H1 (cell line): ENCODE measurements at regions not wholly inside any gene's neighbourhood (a gene's known extent, or its start where the extent isn't known, plus 50 kb on each side); places are given as distances from the start of the nearest gene placed in this dataset.

Experiments used
- CTCF ChIA-PET: fragments of 300-600 bp; sonication (Branson Sonifier 250); formaldehyde crosslinking; loops from one replicate; lab custom pipeline; 2021; ENCODE audit not compliant: partially characterized antibody; lab: Charles Lee
- POLR2A ChIA-PET: fragments of 300-600 bp; sonication (Branson Sonifier 250); formaldehyde crosslinking; loops from one replicate; lab custom pipeline; 2021; ENCODE audit warnings: inconsistent platforms; ENCODE audit not compliant: partially characterized antibody; lab: Charles Lee
- DNase-seq, 2 experiments: peaks; one replicate each; pipeline versions ENCODE4 v3.0.0 to v3.0.0-alpha.2; 2010 to 2022; ENCODE audit warnings: low spot score in 2 of 2, low read depth in 1 of 2, mixed read lengths in 1 of 2
- FAIRE-seq: peaks from 2 replicates; lab custom pipeline; 2011; peaks lifted over from hg19 to GRCh38; lab: Jason Lieb, UNC
- H2AFZ ChIP-seq: 2 replicates; pipeline ENCODE4 v1.8.1; 2012; ENCODE audit warnings: low read length, inconsistent platforms
- H2AK5ac ChIP-seq: 2 replicates; pipeline ENCODE4 v1.6.1; 2013; ENCODE audit warnings: low read depth, low read length
- H2BK120ac ChIP-seq: replicated peaks from 2 replicates; pipeline ENCODE3; 2013; ENCODE audit warnings: low read depth, low read length, inconsistent platforms
- H2BK12ac ChIP-seq: 2 replicates; pipeline ENCODE4 v1.6.1; 2013; ENCODE audit warnings: low read depth, low read length
- H2BK15ac ChIP-seq: 2 replicates; pipeline ENCODE4 v1.6.1; 2013; ENCODE audit warnings: low read length
- H2BK20ac ChIP-seq: 2 replicates; pipeline ENCODE4 v1.6.1; 2013; ENCODE audit warnings: low read length
- H2BK5ac ChIP-seq: 2 replicates; pipeline ENCODE4 v1.6.1; 2013; ENCODE audit warnings: low read depth, low read length
- H3K14ac ChIP-seq: 2 replicates; pipeline ENCODE4 v1.6.1; 2013; ENCODE audit warnings: inconsistent platforms; ENCODE audit not compliant: insufficient read length
- H3K18ac ChIP-seq: 2 replicates; pipeline ENCODE4 v1.6.1; 2013; ENCODE audit warnings: low read length; ENCODE audit errors: extremely low read depth
- H3K23ac ChIP-seq: 2 replicates; pipeline ENCODE4 v1.6.1; 2013; ENCODE audit warnings: inconsistent platforms; ENCODE audit not compliant: insufficient read length
- H3K23me2 ChIP-seq: 2 replicates; pipeline ENCODE4 v1.6.1; 2013; ENCODE audit warnings: low read depth, low read length
- H3K27ac ChIP-seq: 2 replicates; pipeline ENCODE4 v1.6.1; 2011; ENCODE audit warnings: low read depth, low read length, inconsistent platforms
- H3K27me3 ChIP-seq, 4 experiments: replicated peaks in 1 of 4; 1 replicate in 1 of 4; 2 replicates in 3 of 4; pipeline versions ENCODE4 v1.6.1 to v1.8.1; 2011 to 2013; ENCODE audit warnings: low read length in 3 of 4, mild to moderate bottlenecking in 3 of 4, inconsistent platforms in 2 of 4, mixed read lengths in 2 of 4, moderate library complexity in 1 of 4; ENCODE audit not compliant: control insufficient read depth in 3 of 4, insufficient read depth in 3 of 4; ENCODE audit errors: extremely low read depth in 1 of 4
- H3K36me3 ChIP-seq, 4 experiments: 2 replicates each; pipeline versions ENCODE4 v1.6.1 to v1.8.1; 2011 to 2013; ENCODE audit warnings: mild to moderate bottlenecking in 4 of 4, low read length in 3 of 4, moderate library complexity in 2 of 4, control low read depth in 1 of 4, inconsistent platforms in 1 of 4; ENCODE audit not compliant: insufficient read depth in 4 of 4, control insufficient read depth in 2 of 4
- H3K4ac ChIP-seq: replicated peaks from 2 replicates; pipeline ENCODE3; 2013; ENCODE audit warnings: low read length, low read depth, mixed read lengths, inconsistent platforms; ENCODE audit not compliant: insufficient read length
- H3K4me1 ChIP-seq, 4 experiments: replicated peaks in 1 of 4; 1 replicate in 1 of 4; 2 replicates in 3 of 4; pipeline versions ENCODE4 v1.6.1 to v1.8.1; 2011 to 2013; ENCODE audit warnings: low read length in 3 of 4, inconsistent platforms in 2 of 4, mixed read lengths in 1 of 4; ENCODE audit not compliant: insufficient read depth in 4 of 4, control insufficient read depth in 3 of 4
- H3K4me2 ChIP-seq, 2 experiments: 2 replicates each; pipeline versions ENCODE4 v1.6.1 to v1.8.1; 2011 to 2013; ENCODE audit warnings: low read depth in 2 of 2, low read length in 2 of 2, control low read depth in 1 of 2, inconsistent platforms in 1 of 2, mild to moderate bottlenecking in 1 of 2; ENCODE audit not compliant: insufficient read depth in 1 of 2
- H3K4me3 ChIP-seq, 4 experiments: fragments of 200-600, 300-600 bp in 1 of 4; sonication (generic), shearing (Covaris generic), sonication (Bioruptor Twin) in 1 of 4; 2 replicates each; pipeline versions ENCODE4 v1.5.1 to v1.8.1; 2011 to 2016; ENCODE audit warnings: low read length in 4 of 4, low read depth in 3 of 4, control low read depth in 2 of 4, inconsistent platforms in 2 of 4, mild to moderate bottlenecking in 2 of 4, mixed read lengths in 1 of 4, moderate library complexity in 1 of 4; ENCODE audit not compliant: insufficient read depth in 2 of 4; ENCODE audit errors: extremely low read depth in 1 of 4
- H3K56ac ChIP-seq: replicated peaks from 2 replicates; pipeline ENCODE3; 2013; ENCODE audit warnings: low read depth, mild to moderate bottlenecking, mixed read lengths, low read length, inconsistent platforms; ENCODE audit not compliant: insufficient read length
- H3K79me1 ChIP-seq: 2 replicates; pipeline ENCODE4 v1.6.1; 2013; ENCODE audit warnings: low read depth, low read length, control low read depth
- H3K79me2 ChIP-seq, 2 experiments: 2 replicates each; pipeline versions ENCODE4 v1.6.1 to v1.8.1; 2012 to 2013; ENCODE audit warnings: low read length in 2 of 2, mild to moderate bottlenecking in 2 of 2, inconsistent platforms in 1 of 2; ENCODE audit not compliant: insufficient read depth in 2 of 2, control insufficient read depth in 1 of 2
- H3K9ac ChIP-seq, 4 experiments: replicated peaks in 1 of 4; 1 replicate in 1 of 4; 2 replicates in 3 of 4; pipeline versions ENCODE4 v1.6.1 to v1.8.1; 2011 to 2013; ENCODE audit warnings: low read depth in 3 of 4, low read length in 3 of 4, control low read depth in 2 of 4, mild to moderate bottlenecking in 2 of 4, moderate library complexity in 2 of 4, inconsistent platforms in 1 of 4; ENCODE audit errors: extremely low read depth in 1 of 4
- H3K9me3 ChIP-seq, 2 experiments: 2 replicates each; pipeline versions ENCODE4 v1.6.1 to v1.8.1; 2012 to 2013; ENCODE audit warnings: mild to moderate bottlenecking in 2 of 2, moderate library complexity in 2 of 2, control low read depth in 1 of 2, inconsistent platforms in 1 of 2, low read depth in 1 of 2, low read length in 1 of 2, mixed read lengths in 1 of 2; ENCODE audit not compliant: insufficient read depth in 2 of 2
- H4K20me1 ChIP-seq, 2 experiments: replicated peaks in 1 of 2; 2 replicates each; pipeline versions ENCODE3 to v1.8.1; 2011 to 2013; ENCODE audit warnings: inconsistent platforms in 2 of 2, low read length in 2 of 2, mild to moderate bottlenecking in 1 of 2; ENCODE audit not compliant: insufficient read depth in 2 of 2, control insufficient read depth in 1 of 2
- H4K5ac ChIP-seq: 2 replicates; pipeline ENCODE4 v1.6.1; 2013; ENCODE audit warnings: low read length, low read depth, mixed read lengths, inconsistent platforms; ENCODE audit not compliant: insufficient read length
- H4K8ac ChIP-seq: 2 replicates; pipeline ENCODE4 v1.8.0; 2013; ENCODE audit warnings: mild to moderate bottlenecking, moderate library complexity, low read length, inconsistent platforms; ENCODE audit not compliant: insufficient read depth; ENCODE audit errors: extremely low read depth
- H4K91ac ChIP-seq: replicated peaks from 2 replicates; pipeline ENCODE3; 2013; ENCODE audit warnings: low read length, mixed read lengths, inconsistent platforms; ENCODE audit not compliant: insufficient read length
- EGR1 ChIP-seq: IDR thresholded peaks from 2 replicates; pipeline ENCODE4 v1.6.1; 2011; ENCODE audit warnings: low read depth, low read length, borderline replicate concordance
- GABPA ChIP-seq: IDR thresholded peaks from 2 replicates; pipeline ENCODE4 v1.6.1; 2011; ENCODE audit warnings: mild to moderate bottlenecking, low read length, moderate library complexity, borderline replicate concordance; ENCODE audit not compliant: insufficient read depth
- GTF2F1 ChIP-seq: IDR thresholded peaks from 2 replicates; pipeline ENCODE4 v1.6.1; 2012; ENCODE audit warnings: low read depth, low read length, improper control_type of control experiment, borderline replicate concordance
- JUND ChIP-seq: IDR thresholded peaks from 2 replicates; pipeline ENCODE4 v1.6.1; 2011; ENCODE audit warnings: mild to moderate bottlenecking, improper control_type of control experiment, low read length
- NANOG ChIP-seq: IDR thresholded peaks from 2 replicates; pipeline ENCODE4 v1.6.1; 2011; ENCODE audit warnings: low read length, low read depth, mild to moderate bottlenecking, inconsistent platforms; ENCODE audit not compliant: insufficient read depth, poor library complexity, severe bottlenecking
- POU5F1 ChIP-seq: IDR thresholded peaks from 2 replicates; pipeline ENCODE4 v1.6.1; 2011; ENCODE audit warnings: low read depth, mild to moderate bottlenecking, low read length, moderate library complexity
- RAD21 ChIP-seq, 2 experiments: IDR thresholded peaks in 1 of 2; conservative IDR thresholded peaks in 1 of 2; 2 replicates each; pipeline ENCODE4 v1.6.1; 2011; ENCODE audit warnings: low read depth in 2 of 2, low read length in 2 of 2, improper control_type of control experiment in 1 of 2, inconsistent platforms in 1 of 2, mild to moderate bottlenecking in 1 of 2, moderate library complexity in 1 of 2
- SIN3A ChIP-seq, 2 experiments: IDR thresholded peaks in 1 of 2; conservative IDR thresholded peaks in 1 of 2; 2 replicates each; pipeline ENCODE4 v1.6.1; 2011 to 2012; ENCODE audit warnings: low read length in 2 of 2, improper control_type of control experiment in 1 of 2, low read depth in 1 of 2, mild to moderate bottlenecking in 1 of 2
- SP1 ChIP-seq: IDR thresholded peaks from 2 replicates; pipeline ENCODE4 v1.6.1; 2011; ENCODE audit warnings: low read depth, low read length
- SRF ChIP-seq: IDR thresholded peaks from 2 replicates; pipeline ENCODE4 v1.6.1; 2011; ENCODE audit warnings: mild to moderate bottlenecking, low read depth, low read length, moderate library complexity
- TAF1 ChIP-seq: IDR thresholded peaks from 2 replicates; pipeline ENCODE4 v1.6.1; 2011; ENCODE audit warnings: mild to moderate bottlenecking, low read depth, low read length
- WGBS, 2 experiments: shearing (Covaris generic) in 1 of 2; methylation state at CpG; one replicate each; pipeline versions ENCODE4 v1.1.6 to v1.1.7; 2013 to 2015; ENCODE audit warnings: low lambda C conversion rate in 2 of 2, mixed read lengths in 2 of 2, inconsistent platforms in 1 of 2, low coverage in 1 of 2, missing lambda C conversion rate in 1 of 2; ENCODE audit not compliant: insufficient replicate concordance in 2 of 2, insufficient coverage in 1 of 2, insufficient read length in 1 of 2; ENCODE audit errors: extremely low coverage in 1 of 2, missing lambda C conversion rate in 1 of 2; 5-methylcytosine and 5-hydroxymethylcytosine counted together
- TF ChIP-seq, protein P1 (sequence below), 3 experiments: IDR thresholded peaks; 1 replicate in 2 of 3; 2 replicates in 1 of 3; pipeline versions ENCODE4 v1.5.1 to v1.6.1; 2011; ENCODE audit warnings: low read length in 3 of 3, mild to moderate bottlenecking in 3 of 3, inconsistent platforms in 2 of 3, low read depth in 1 of 3, moderate library complexity in 1 of 3; ENCODE audit not compliant: insufficient read depth in 1 of 3; ENCODE audit errors: control extremely low read depth in 1 of 3

DNA sequence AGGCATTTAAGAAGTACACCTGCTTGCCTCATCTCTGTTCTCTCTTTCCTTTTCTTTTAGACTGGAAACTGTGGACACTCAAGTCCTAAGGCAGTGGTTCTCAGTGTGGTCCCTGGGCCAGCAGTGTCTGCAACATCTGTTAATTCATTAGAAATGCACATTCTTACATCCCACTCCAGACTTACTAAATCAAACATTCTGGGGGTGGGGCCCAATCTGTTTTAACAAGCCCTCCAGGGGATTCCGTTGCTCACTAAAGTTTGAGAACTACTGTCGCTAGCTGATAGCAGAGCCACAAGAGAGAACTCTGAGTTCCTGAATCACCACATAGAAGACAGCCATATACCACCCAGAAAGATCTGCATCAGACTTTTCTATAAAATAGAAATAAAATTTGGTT is 430.6 kb downstream of the BCOR start:
- Histone ChIP-seq H2BK5ac (no peak overlapping the region), H3K4ac (no peak overlapping the region), H3K36me3 (no peaks in the 10 kb centered on the region), H3K23me2 (no peaks in the 10 kb centered on the region), H2BK15ac (no peak overlapping the region), H2BK12ac (no peak overlapping the region), H3K56ac (no peak overlapping the region), H3K79me1 (no peaks in the 10 kb centered on the region), H3K27ac (no peak overlapping the region), H2AFZ (no peak overlapping the region), H4K8ac (no peak overlapping the region), H2BK120ac (no peak overlapping the region), H3K4me3 (no peak overlapping the region), H3K9me3 (no peaks in the 10 kb centered on the region), H3K79me2 (no peaks in the 10 kb centered on the region), H3K4me2 (no peak overlapping the region), H2AK5ac (no peak overlapping the region), H2BK20ac (no peak overlapping the region), H3K14ac (no peak overlapping the region), H4K91ac (no peak overlapping the region), H3K18ac (no peak overlapping the region), H3K23ac (no peak overlapping the region), H3K27me3 (no peaks in the 10 kb centered on the region), H3K4me1 (no peaks in the 10 kb centered on the region), H4K5ac (no peak overlapping the region), H4K20me1 (no peaks in the 10 kb centered on the region), H3K9ac (no peak overlapping the region)
- ChIA-PET CTCF (interaction anchor here (0.6 to 2.3 kb wide), 2 partner anchors 9 to 15 kb away, joined by 3 to 5 read pairs; no protein-coding TSS in a partner anchor), POLR2A (no interaction called here)
- 100% methylated on average over 2 of the region's 2 CpGs; no CpG with 5 or more reads in 1 of the 2 experiments for WGBS, 2 experiments
- FAIRE-seq (no peak), DNase-seq (no peak)
- TF ChIP-seq NANOG (no peak), RAD21 (IDR thresholded peaks at IDR 0.05 in 1 of 2, conservative IDR thresholded peaks at IDR 0.05 in 1 of 2; ENCODE audit: low read depth in 2 of 2, low read length in 2 of 2) (no peak), GTF2F1 (no peak), TAF1 (no peak), SP1 (no peak), POU5F1 (no peak), EGR1 (no peak), SIN3A (conservative IDR thresholded peaks at IDR 0.05 in 1 of 2, IDR thresholded peaks at IDR 0.05 in 1 of 2; ENCODE audit: low read depth in 1 of 2, low read length in 2 of 2) (no peak), SRF (no peak), JUND (no peak), GABPA (no peak)
- TF ChIP-seq, protein P1, sequence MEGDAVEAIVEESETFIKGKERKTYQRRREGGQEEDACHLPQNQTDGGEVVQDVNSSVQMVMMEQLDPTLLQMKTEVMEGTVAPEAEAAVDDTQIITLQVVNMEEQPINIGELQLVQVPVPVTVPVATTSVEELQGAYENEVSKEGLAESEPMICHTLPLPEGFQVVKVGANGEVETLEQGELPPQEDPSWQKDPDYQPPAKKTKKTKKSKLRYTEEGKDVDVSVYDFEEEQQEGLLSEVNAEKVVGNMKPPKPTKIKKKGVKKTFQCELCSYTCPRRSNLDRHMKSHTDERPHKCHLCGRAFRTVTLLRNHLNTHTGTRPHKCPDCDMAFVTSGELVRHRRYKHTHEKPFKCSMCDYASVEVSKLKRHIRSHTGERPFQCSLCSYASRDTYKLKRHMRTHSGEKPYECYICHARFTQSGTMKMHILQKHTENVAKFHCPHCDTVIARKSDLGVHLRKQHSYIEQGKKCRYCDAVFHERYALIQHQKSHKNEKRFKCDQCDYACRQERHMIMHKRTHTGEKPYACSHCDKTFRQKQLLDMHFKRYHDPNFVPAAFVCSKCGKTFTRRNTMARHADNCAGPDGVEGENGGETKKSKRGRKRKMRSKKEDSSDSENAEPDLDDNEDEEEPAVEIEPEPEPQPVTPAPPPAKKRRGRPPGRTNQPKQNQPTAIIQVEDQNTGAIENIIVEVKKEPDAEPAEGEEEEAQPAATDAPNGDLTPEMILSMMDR (IDR thresholded peaks at IDR 0.05; ENCODE audit: control extremely low read depth in 1 of 3, insufficient read depth in 1 of 3, low read depth in 1 of 3, low read length in 3 of 3) = no peak
